Body of pancreas (tissue), 4 donors: ENCODE measurements at regions not wholly inside any gene's neighbourhood (a gene's known extent, or its start where the extent isn't known, plus 50 kb on each side); places are given as distances from the start of the nearest gene placed in this dataset.
"Not testable (repeated sequence)": the region's sequence is repeated elsewhere in the genome, so short reads cannot be mapped to it uniquely, and the experiment has no call there.

Experiments
- CTCF ChIP-seq, 7 experiments: fragments of 450-650 bp in 4 of 7; fragments of 200-600 bp in 3 of 7; sonication (generic) in 3 of 7; IDR thresholded peaks; one replicate each; pipeline ENCODE4 v1.5.1; 2016 to 2019; ENCODE audit warnings: antibody characterized with exemption in 7 of 7
- POLR2A ChIP-seq, 3 donors: fragments of 450-650 bp; IDR thresholded peaks; one replicate each; pipeline ENCODE4 v1.6.1; 2016; ENCODE audit warnings: antibody characterized with exemption in 3 of 3, mild to moderate bottlenecking in 2 of 3

GRCh38 chr7:13136345-13136744 lies 448.9 kb downstream of the ARL4A start:
- not testable (repeated sequence) for TF ChIP-seq CTCF, POLR2A (IDR thresholded peaks at IDR 0.05)
